HepG2 (cell line): ENCODE measurements at regions not wholly inside any gene's neighbourhood (a gene's known extent, or its start where the extent isn't known, plus 50 kb on each side); places are given as distances from the start of the nearest gene placed in this dataset.

Experiments used
- FOXK1 ChIP-seq: sonication (generic); formaldehyde crosslinking; IDR thresholded peaks from 2 replicates; pipeline ENCODE4 v1.4.0; 2020; ENCODE audit warnings: low read depth, missing genetic modification reagents, borderline replicate concordance
- KAT7 ChIP-seq: IDR thresholded peaks from 2 replicates; pipeline ENCODE4 v1.6.1; 2018; ENCODE audit warnings: borderline replicate concordance, missing compliant biosample characterization
- TF ChIP-seq, protein P1 (sequence below): sonication (generic); formaldehyde crosslinking; IDR thresholded peaks from 2 replicates; pipeline ENCODE4 v1.4.0; 2020; ENCODE audit warnings: low read depth, mild to moderate bottlenecking, missing genetic modification reagents
- TF ChIP-seq, protein P2 (sequence below): sonication (generic); formaldehyde crosslinking; IDR thresholded peaks from 2 replicates; pipeline ENCODE4 v1.5.0; 2020; ENCODE audit warnings: mild to moderate bottlenecking, missing genetic modification reagents, moderate library complexity

DNA sequence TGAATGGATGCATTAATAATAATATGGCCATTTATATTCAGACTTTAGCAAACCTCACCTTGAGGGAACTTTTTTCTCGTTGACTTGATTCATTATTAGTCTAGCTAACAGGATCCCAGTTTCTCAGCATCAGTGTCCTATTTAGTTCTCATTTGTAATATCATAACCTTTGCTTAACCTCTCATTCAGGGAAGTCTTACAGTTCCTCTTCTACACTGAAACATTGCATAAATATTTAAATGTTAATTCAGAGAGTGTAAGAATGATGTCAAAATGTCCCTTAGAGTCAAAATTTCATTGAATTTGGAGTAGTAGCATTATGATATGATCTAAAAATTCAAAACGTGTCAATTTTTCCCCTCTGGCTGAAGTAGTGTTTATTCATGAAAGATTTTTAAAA lies 650.1 kb downstream of the EFNA5 start:
- no peak for TF ChIP-seq FOXK1 (CRISPR knock-in tag)
- TF ChIP-seq, protein P1, sequence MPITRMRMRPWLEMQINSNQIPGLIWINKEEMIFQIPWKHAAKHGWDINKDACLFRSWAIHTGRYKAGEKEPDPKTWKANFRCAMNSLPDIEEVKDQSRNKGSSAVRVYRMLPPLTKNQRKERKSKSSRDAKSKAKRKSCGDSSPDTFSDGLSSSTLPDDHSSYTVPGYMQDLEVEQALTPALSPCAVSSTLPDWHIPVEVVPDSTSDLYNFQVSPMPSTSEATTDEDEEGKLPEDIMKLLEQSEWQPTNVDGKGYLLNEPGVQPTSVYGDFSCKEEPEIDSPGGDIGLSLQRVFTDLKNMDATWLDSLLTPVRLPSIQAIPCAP (CRISPR knock-in tag): no peak
- TF ChIP-seq, protein P2, sequence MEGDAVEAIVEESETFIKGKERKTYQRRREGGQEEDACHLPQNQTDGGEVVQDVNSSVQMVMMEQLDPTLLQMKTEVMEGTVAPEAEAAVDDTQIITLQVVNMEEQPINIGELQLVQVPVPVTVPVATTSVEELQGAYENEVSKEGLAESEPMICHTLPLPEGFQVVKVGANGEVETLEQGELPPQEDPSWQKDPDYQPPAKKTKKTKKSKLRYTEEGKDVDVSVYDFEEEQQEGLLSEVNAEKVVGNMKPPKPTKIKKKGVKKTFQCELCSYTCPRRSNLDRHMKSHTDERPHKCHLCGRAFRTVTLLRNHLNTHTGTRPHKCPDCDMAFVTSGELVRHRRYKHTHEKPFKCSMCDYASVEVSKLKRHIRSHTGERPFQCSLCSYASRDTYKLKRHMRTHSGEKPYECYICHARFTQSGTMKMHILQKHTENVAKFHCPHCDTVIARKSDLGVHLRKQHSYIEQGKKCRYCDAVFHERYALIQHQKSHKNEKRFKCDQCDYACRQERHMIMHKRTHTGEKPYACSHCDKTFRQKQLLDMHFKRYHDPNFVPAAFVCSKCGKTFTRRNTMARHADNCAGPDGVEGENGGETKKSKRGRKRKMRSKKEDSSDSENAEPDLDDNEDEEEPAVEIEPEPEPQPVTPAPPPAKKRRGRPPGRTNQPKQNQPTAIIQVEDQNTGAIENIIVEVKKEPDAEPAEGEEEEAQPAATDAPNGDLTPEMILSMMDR (CRISPR knock-in tag): no peak
- TF ChIP-seq KAT7 (CRISPR knock-in tag): no peak
